ENCODE measurements at regions not wholly inside any gene's neighbourhood (a gene's known extent, or its start where the extent isn't known, plus 50 kb on each side); places are given as distances from the start of the nearest gene placed in this dataset.

DNA sequence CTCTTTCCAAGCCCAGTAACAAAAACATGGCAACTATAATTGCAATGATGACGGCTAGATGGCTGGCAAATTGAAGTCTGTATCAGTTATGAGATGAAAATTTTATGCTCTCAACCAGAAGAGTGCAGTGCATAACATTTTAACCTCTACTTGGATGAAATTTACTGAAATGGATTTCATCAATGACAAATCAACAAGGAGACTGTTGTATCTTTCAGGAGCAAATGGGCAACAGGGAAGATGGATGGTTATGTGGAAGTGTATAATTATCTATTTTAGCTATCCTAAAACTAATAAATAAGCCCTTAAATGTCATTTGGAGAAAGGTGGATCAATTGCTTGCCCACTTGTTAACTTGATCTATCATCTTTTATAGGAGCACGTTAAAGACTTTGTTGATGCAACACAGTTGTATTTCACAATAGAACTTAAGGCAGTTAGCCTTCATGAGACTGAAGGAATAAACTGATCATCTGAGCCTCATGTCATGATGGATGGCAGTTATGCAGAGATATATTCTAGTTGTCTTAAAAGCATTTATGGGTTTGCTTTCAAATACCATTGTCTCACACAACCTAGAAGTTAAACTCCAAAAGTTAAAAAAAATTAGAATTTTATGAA lies 315.1 kb upstream of the TBC1D5 start:
- Mint-ChIP-seq H3K9me3 (ENCODE audit: low read depth) (peaks cover 12% of the 10 kb centered on the region), H3K36me3 (ENCODE audit: low read depth) (peaks cover 6% of the 10 kb centered on the region), H3K27ac (ENCODE audit: unreplicated experiment) (no peak overlapping the region), H3K4me3 (ENCODE audit: unreplicated experiment) (no peak overlapping the region), H3K27me3 (ENCODE audit: low read depth) (no peaks in the 10 kb centered on the region), H3K4me1 (ENCODE audit: low read depth) (peaks cover 6% of the 10 kb centered on the region)
- TF ChIP-seq, protein P1, sequence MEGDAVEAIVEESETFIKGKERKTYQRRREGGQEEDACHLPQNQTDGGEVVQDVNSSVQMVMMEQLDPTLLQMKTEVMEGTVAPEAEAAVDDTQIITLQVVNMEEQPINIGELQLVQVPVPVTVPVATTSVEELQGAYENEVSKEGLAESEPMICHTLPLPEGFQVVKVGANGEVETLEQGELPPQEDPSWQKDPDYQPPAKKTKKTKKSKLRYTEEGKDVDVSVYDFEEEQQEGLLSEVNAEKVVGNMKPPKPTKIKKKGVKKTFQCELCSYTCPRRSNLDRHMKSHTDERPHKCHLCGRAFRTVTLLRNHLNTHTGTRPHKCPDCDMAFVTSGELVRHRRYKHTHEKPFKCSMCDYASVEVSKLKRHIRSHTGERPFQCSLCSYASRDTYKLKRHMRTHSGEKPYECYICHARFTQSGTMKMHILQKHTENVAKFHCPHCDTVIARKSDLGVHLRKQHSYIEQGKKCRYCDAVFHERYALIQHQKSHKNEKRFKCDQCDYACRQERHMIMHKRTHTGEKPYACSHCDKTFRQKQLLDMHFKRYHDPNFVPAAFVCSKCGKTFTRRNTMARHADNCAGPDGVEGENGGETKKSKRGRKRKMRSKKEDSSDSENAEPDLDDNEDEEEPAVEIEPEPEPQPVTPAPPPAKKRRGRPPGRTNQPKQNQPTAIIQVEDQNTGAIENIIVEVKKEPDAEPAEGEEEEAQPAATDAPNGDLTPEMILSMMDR (IDR thresholded peaks at IDR 0.05), result no peak
- no peak for DNase-seq (ENCODE audit: low spot score)

DNA sequence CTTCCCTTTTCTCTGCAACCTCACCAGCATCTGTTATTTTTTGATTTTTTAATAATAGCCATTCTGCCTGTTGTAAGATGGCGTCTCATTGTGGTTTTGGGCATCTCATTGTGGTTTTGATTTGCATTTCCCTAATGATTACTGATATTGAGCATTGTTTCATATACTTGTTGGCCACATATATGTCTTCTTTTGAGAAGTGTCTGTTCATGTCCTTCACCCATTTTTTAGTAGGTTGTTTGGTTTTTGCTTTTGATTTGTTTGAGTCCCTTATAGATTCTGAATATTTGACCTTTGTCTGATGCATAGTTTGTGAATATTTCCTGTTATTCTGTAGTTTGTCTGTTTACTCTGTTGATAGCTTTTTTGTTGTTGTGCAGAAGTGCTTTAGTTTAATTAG lies 312.2 kb upstream of the TBC1D5 start:
- TF ChIP-seq, protein P1 (IDR thresholded peaks at IDR 0.05), result no peak
- Mint-ChIP-seq H3K9me3 (ENCODE audit: low read depth) (peaks cover 12% of the 10 kb centered on the region), H3K36me3 (ENCODE audit: low read depth) (peaks cover 6% of the 10 kb centered on the region), H3K27ac (ENCODE audit: unreplicated experiment) (no peak overlapping the region), H3K4me3 (ENCODE audit: unreplicated experiment) (no peak overlapping the region), H3K4me1 (ENCODE audit: low read depth) (no peaks in the 10 kb centered on the region), H3K27me3 (ENCODE audit: low read depth) (no peaks in the 10 kb centered on the region)
- DNase-seq (ENCODE audit: low spot score), result no peak

DNA sequence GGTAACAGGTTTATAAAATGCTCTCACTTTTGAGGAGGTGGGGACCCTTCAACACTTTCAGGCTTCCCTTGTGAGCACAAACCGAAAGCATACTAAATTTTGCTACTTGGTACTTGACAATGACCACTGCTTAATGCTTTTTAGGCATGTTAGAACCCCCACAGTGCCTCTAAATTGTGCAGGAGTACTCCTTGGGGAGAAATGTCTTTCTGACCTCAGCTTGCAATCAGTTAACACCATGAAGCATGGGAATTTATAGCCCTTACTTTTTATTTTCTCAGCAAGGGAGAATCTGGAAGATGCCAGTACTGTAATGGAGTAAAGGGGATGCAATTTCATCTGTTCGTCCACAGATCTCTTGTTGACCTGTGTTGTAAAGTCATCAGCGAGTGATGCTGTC lies 308.9 kb upstream of the TBC1D5 start:
- TF ChIP-seq, protein P1 (IDR thresholded peaks at IDR 0.05), result no peak
- Mint-ChIP-seq H3K27me3 (ENCODE audit: low read depth) (no peaks in the 10 kb centered on the region), H3K36me3 (ENCODE audit: low read depth) (peaks cover 4% of the 10 kb centered on the region), H3K4me3 (ENCODE audit: unreplicated experiment) (no peak overlapping the region), H3K9me3 (ENCODE audit: low read depth) (peaks cover 12% of the 10 kb centered on the region), H3K27ac (ENCODE audit: unreplicated experiment) (no peak overlapping the region), H3K4me1 (ENCODE audit: low read depth) (no peaks in the 10 kb centered on the region)
- DNase-seq (ENCODE audit: low spot score), result no peak

DNA sequence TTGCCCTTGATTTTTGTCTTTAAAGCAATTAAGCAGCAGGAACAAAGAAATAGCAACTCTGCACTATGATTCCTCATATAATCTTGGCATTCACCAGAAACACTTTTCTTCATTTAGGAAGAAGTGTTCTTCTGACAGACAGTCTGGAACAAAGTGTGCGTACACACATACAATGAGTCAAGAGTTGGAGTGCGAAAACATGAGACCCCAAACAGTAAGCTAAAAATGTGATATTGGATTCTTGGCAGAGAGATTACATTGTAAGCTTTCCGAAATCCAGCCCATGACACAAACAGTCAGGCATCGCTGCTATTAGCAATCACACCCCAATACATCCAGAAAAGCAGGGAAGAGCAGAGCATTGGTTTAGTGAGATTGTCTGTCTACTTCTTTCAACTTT lies 306.7 kb upstream of the TBC1D5 start:
- H3K4me1 Mint-ChIP-seq (ENCODE audit: low read depth), result no peaks in the 10 kb centered on the region
- H3K36me3 Mint-ChIP-seq (ENCODE audit: low read depth), result no peaks in the 10 kb centered on the region
- H3K9me3 Mint-ChIP-seq (ENCODE audit: low read depth), result no peaks in the 10 kb centered on the region
- no peaks in the 10 kb centered on the region for H3K27me3 Mint-ChIP-seq (ENCODE audit: low read depth)
- no peak overlapping the region for H3K4me3 Mint-ChIP-seq (ENCODE audit: unreplicated experiment)
- H3K27ac Mint-ChIP-seq (ENCODE audit: unreplicated experiment), result no peak overlapping the region
- TF ChIP-seq, protein P1 (IDR thresholded peaks at IDR 0.05), result no peak
- DNase-seq (ENCODE audit: low spot score), result no peak

DNA sequence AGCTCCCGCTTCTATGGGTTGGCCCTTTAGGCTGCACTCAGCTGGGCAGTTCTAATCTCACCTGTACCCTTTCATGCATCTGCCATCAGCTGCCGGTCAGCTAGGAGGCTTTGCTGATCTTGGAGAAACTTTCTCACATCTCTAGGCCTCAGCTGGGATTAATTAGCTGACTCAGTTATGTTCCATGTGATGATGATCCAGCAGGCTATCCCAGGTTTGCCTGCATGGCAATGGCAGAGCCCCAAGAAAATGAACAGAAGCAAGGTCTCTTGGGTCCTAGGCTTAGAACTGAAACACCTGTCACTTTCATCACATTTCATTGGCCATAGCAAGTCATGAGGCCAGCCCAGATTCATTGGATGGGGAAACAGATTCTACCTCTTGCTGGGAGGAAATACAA lies 304.6 kb upstream of the TBC1D5 start:
- Mint-ChIP-seq H3K27ac (ENCODE audit: unreplicated experiment) (no peak overlapping the region), H3K4me1 (ENCODE audit: low read depth) (no peaks in the 10 kb centered on the region), H3K4me3 (ENCODE audit: unreplicated experiment) (no peak overlapping the region), H3K27me3 (ENCODE audit: low read depth) (no peaks in the 10 kb centered on the region), H3K36me3 (ENCODE audit: low read depth) (no peaks in the 10 kb centered on the region), H3K9me3 (ENCODE audit: low read depth) (no peaks in the 10 kb centered on the region)
- no peak for DNase-seq (ENCODE audit: low spot score)
- TF ChIP-seq, protein P1 (IDR thresholded peaks at IDR 0.05), result no peak

All from chondrocyte (in vitro differentiated cells).